ENCODE measurements at regions not wholly inside any gene's neighbourhood (a gene's known extent, or its start where the extent isn't known, plus 50 kb on each side); places are given as distances from the start of the nearest gene placed in this dataset.

GRCh38 chr14:53879022-53879686 lies 77.5 kb downstream of the BMP4 start:
- no peak for TF ChIP-seq JUND (IDR thresholded peaks at IDR 0.05; ENCODE audit: low read length)
- no peak for TF ChIP-seq TEAD4 (IDR thresholded peaks at IDR 0.05; ENCODE audit: low read depth, low read length)
- no peak for TF ChIP-seq CTCF (IDR thresholded peaks at IDR 0.05; ENCODE audit: control extremely low read depth in 1 of 3, insufficient read depth in 1 of 3, low read depth in 1 of 3, low read length in 3 of 3)
- no peak for TF ChIP-seq POLR2A (IDR thresholded peaks at IDR 0.05; ENCODE audit: control extremely low read depth in 1 of 2, low read depth in 2 of 2, low read length in 2 of 2)

Data from H1 (cell line).